Smooth muscle cell (in vitro differentiated cells): ENCODE measurements at regions not wholly inside any gene's neighbourhood (a gene's known extent, or its start where the extent isn't known, plus 50 kb on each side); places are given as distances from the start of the nearest gene placed in this dataset.

Experiments used
- DNase-seq: peaks from one replicate; lab custom pipeline; 2025; ENCODE audit not compliant: unreplicated experiment; lab: John Stamatoyannopoulos, UW
- H2AFZ ChIP-seq: fragments of 200-600 bp; sonication (generic); 2 replicates; pipeline ENCODE4 v1.6.0; 2016; ENCODE audit warnings: antibody characterized with exemption, low read depth, mild to moderate bottlenecking
- H3F3A ChIP-seq: fragments of 200-600 bp; sonication (generic); 2 replicates; pipeline ENCODE4 v1.6.0; 2017; ENCODE audit warnings: antibody characterized with exemption, low read depth
- H3K27ac ChIP-seq: fragments of 200-600 bp; sonication (generic); 2 replicates; pipeline ENCODE4 v1.5.1; 2016; ENCODE audit warnings: low read depth, mild to moderate bottlenecking
- H3K27me3 ChIP-seq: fragments of 200-600 bp; sonication (generic); 2 replicates; pipeline ENCODE4 v1.6.1; 2016; ENCODE audit warnings: low read depth, mild to moderate bottlenecking
- H3K36me3 ChIP-seq: fragments of 200-600 bp; sonication (generic); 2 replicates; pipeline ENCODE4 v1.5.1; 2016; ENCODE audit warnings: low read depth
- H3K4me1 ChIP-seq: fragments of 200-600 bp; sonication (generic); 2 replicates; pipeline ENCODE4 v1.5.1; 2016; ENCODE audit warnings: low read depth
- H3K4me2 ChIP-seq: fragments of 200-600 bp; sonication (generic); 2 replicates; pipeline ENCODE4 v1.6.0; 2016; ENCODE audit warnings: mild to moderate bottlenecking
- H3K4me3 ChIP-seq: fragments of 200-600 bp; sonication (generic); 2 replicates; pipeline ENCODE4 v1.5.1; 2016; ENCODE audit warnings: mild to moderate bottlenecking
- H3K79me2 ChIP-seq: fragments of 200-600 bp; sonication (generic); 2 replicates; pipeline ENCODE4 v1.6.0; 2016; ENCODE audit warnings: low read depth, mild to moderate bottlenecking
- H3K9ac ChIP-seq: fragments of 200-600 bp; sonication (generic); 2 replicates; pipeline ENCODE4 v1.6.0; 2016; ENCODE audit warnings: low read depth
- H3K9me3 ChIP-seq: fragments of 200-600 bp; sonication (generic); replicated peaks from 2 replicates; pipeline ENCODE4 v1.5.1; 2016; ENCODE audit warnings: low read depth
- H4K20me1 ChIP-seq: fragments of 200-600 bp; sonication (generic); 2 replicates; pipeline ENCODE4 v1.6.0; 2016; ENCODE audit warnings: low read depth
- WGBS: methylation state at CpG from one replicate; pipeline ENCODE4 v1.1.7; 2016; ENCODE audit warnings: low lambda C conversion rate; 5-methylcytosine and 5-hydroxymethylcytosine counted together
- TF ChIP-seq, protein P1 (sequence below): fragments of 200-600 bp; sonication (generic); IDR thresholded peaks from 2 replicates; pipeline ENCODE4 v1.5.1; 2017; ENCODE audit warnings: borderline replicate concordance, mild to moderate bottlenecking, antibody characterized with exemption; ENCODE audit not compliant: insufficient read depth, poor library complexity, severe bottlenecking

DNA sequence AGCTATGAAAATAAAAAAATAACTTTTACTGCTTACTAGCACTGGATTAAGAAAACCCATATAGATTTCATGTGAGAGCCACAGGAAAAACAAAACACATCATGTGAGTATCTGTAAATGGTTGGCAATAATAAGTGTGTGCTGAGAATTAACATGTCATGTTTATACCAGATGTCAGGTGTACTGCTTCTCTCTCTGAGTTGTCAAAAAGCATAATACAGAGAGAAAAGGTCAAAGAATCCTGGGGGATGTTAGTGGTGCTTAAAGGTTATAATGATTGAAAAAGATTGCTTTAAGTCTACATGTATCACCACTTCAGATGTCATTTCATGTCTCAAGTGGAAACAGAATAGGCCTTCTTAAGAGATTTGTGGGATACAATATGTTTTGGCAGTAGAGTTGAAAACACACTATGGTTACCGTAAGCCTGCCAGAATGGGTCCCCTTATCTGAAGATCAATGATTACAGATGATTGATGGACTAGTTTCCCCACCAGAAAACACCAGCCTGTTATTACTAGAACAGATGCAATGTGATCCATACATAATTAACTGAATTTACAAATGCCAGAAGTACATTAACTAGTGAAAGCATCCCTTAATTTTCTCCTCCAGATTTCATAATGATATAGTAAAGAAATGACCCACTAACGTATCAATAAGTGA lies 204.1 kb downstream of the CNTN3 start:
- Histone ChIP-seq H3K79me2 (no peaks in the 10 kb centered on the region), H3K4me1 (no peaks in the 10 kb centered on the region), H3K4me3 (no peak overlapping the region), H3K27ac (no peak overlapping the region), H2AFZ (no peak overlapping the region), H4K20me1 (no peaks in the 10 kb centered on the region), H3F3A (no peaks in the 10 kb centered on the region), H3K4me2 (no peak overlapping the region), H3K9me3 (no peaks in the 10 kb centered on the region), H3K9ac (no peak overlapping the region), H3K27me3 (no peaks in the 10 kb centered on the region), H3K36me3 (no peaks in the 10 kb centered on the region)
- no peak for DNase-seq
- 81% methylated on average over 2 of the region's 2 CpGs for WGBS
- TF ChIP-seq, protein P1, sequence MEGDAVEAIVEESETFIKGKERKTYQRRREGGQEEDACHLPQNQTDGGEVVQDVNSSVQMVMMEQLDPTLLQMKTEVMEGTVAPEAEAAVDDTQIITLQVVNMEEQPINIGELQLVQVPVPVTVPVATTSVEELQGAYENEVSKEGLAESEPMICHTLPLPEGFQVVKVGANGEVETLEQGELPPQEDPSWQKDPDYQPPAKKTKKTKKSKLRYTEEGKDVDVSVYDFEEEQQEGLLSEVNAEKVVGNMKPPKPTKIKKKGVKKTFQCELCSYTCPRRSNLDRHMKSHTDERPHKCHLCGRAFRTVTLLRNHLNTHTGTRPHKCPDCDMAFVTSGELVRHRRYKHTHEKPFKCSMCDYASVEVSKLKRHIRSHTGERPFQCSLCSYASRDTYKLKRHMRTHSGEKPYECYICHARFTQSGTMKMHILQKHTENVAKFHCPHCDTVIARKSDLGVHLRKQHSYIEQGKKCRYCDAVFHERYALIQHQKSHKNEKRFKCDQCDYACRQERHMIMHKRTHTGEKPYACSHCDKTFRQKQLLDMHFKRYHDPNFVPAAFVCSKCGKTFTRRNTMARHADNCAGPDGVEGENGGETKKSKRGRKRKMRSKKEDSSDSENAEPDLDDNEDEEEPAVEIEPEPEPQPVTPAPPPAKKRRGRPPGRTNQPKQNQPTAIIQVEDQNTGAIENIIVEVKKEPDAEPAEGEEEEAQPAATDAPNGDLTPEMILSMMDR = no peak

DNA sequence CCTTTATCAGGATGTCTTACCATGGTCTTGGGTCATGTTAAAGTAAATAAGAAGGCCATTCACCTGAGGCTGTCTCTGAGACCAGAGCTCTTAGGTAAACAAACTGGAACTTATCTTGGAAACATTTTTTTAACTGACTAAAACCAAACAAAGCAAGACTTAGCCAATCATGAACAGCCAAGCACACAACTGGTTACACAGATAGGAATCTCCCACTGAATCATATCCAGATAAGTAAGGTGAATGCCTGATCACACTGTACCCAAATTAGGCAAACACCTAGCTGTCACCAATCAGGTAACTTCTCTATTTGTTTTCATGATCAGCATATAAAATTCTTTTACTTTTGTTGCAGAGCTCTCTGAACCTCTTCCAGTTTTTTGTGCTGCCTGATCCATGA lies 205.4 kb downstream of the CNTN3 start:
- DNase-seq = no peak
- no peak overlapping the region for H3K9ac ChIP-seq
- H3K9me3 ChIP-seq = no peaks in the 10 kb centered on the region
- no peaks in the 10 kb centered on the region for H3K4me1 ChIP-seq
- H3K36me3 ChIP-seq = no peaks in the 10 kb centered on the region
- no peaks in the 10 kb centered on the region for H4K20me1 ChIP-seq
- H3K4me2 ChIP-seq = no peak overlapping the region
- no peak overlapping the region for H2AFZ ChIP-seq
- no peak overlapping the region for H3K27ac ChIP-seq
- no peaks in the 10 kb centered on the region for H3K27me3 ChIP-seq
- no peaks in the 10 kb centered on the region for H3K79me2 ChIP-seq
- TF ChIP-seq, protein P1 = no peak
- no peak overlapping the region for H3K4me3 ChIP-seq
- H3F3A ChIP-seq = no peaks in the 10 kb centered on the region

DNA sequence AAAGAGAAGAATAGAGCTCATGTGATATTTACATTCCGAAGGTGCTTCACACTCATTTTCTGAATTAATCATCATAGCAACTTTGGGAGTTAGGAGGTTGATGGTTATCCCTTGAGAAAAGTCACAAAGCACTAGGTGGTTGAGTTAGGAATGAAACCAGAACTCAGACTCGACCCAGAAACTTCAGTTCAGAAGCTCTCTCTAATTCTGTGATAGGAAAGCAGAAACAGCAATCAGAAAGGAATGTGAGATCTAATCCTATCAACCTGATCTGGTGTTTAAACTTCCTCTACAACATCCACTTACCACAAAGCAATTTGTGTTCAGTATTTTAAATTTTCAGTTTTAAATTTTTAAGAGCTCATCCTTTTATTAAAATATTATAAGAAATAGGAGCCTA lies 211.2 kb downstream of the CNTN3 start:
- Histone ChIP-seq H2AFZ (no peak overlapping the region), H3K4me3 (no peak overlapping the region), H3K4me1 (no peaks in the 10 kb centered on the region), H4K20me1 (no peaks in the 10 kb centered on the region), H3K36me3 (no peaks in the 10 kb centered on the region), H3K27me3 (no peaks in the 10 kb centered on the region), H3K27ac (no peak overlapping the region), H3K4me2 (no peak overlapping the region), H3F3A (no peaks in the 10 kb centered on the region), H3K9me3 (no peaks in the 10 kb centered on the region), H3K79me2 (no peaks in the 10 kb centered on the region), H3K9ac (no peak overlapping the region)
- DNase-seq = no peak
- TF ChIP-seq, protein P1 = no peak
- 62% methylated on average over 2 of the region's 2 CpGs for WGBS

DNA sequence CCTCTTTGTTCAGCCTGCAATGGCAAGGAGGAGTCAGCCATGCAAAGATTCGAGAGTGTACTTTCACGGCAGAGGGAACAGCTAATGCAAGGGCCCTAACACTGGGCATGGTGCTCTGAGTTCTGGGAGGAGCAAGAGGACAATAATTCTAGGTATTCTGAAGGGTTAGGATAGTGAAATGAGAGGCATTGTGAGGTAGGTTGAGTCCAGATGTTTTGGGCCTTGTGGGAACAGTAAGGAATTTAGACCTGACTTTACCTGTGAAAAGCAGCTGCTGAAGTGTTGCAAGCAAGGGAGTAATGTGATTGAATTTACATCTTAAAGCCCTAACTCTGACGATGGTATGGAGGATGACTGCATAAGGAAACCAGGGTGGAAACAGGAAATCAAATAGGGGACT lies 211.6 kb downstream of the CNTN3 start:
- Histone ChIP-seq H3K79me2 (no peaks in the 10 kb centered on the region), H3K27me3 (no peaks in the 10 kb centered on the region), H3K27ac (no peak overlapping the region), H3K4me3 (no peak overlapping the region), H3K9ac (no peak overlapping the region), H2AFZ (no peak overlapping the region), H3K9me3 (no peaks in the 10 kb centered on the region), H3K4me2 (no peak overlapping the region), H3K36me3 (no peaks in the 10 kb centered on the region), H4K20me1 (no peaks in the 10 kb centered on the region), H3F3A (no peaks in the 10 kb centered on the region), H3K4me1 (no peaks in the 10 kb centered on the region)
- 61% methylated on average over 3 of the region's 3 CpGs for WGBS
- TF ChIP-seq, protein P1 = no peak
- DNase-seq = no peak
